ENCODE measurements at regions not wholly inside any gene's neighbourhood (a gene's known extent, or its start where the extent isn't known, plus 50 kb on each side); places are given as distances from the start of the nearest gene placed in this dataset.
A peak's percentile ranks its signal among the peaks of the same experiment; 100 is the strongest.

- DNase-seq: no peak
These were observed 135.1 kb upstream of the MYLIP start for GRCh38 chr6:15993716-15994228.

DNA sequence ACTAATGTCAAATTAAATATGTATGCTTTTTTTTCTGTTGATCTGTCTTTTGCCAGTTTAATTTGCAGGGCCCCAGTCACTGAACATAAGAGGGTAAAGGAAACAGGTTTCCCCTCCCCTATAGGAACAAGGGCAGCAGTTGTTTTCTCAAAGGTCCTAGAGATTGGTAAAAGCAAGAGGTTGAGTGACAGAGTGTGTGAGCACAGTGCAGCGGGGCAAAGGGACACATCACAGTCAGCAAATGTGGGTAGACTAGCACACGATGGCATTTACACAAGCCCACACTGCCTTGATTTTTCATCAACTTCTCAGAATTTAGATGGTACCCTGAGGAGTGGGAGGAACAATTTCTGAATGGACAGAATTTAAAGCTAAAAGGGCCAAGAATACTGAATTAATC, 138.7 kb upstream of the MYLIP start:
- DNase-seq: no peak

DNA sequence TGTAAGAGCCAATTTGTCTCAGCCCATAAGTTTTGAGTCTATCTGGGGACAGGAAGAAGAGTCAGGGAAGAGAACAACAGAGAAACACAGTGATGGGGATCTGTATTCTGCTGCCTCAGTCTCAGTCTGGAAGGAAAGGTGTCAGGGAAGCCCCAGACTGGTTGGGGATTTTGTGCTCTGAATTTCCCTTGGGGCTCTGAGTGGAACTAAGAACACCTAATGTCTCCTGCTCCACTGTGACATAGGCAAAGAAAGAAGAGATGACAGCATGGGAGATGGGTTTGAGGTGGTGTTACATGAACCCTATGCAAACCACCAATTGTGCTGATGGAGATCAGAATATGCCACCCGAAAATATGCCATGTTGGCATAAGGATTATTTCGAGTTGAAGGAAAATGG, 139.5 kb upstream of the MYLIP start:
- DNase-seq: no peak

DNA sequence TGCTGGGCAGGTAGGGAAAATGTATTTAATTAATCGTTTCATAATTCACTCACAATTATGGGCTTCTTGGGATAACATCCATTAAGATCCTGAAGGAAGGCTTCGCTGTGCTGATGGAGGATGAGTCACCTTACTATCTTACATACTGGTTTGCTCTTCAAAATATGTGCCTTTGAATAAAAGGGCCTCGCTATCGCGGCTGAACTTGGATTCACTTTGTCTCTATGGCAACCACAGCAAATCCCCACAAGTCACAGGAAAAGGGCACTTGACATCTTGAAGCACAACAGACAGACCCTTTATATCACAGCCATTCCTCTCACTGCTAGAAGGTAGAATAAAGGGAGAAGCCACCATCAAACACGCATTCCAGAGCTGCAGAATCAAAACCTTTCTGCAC, 141.3 kb upstream of the MYLIP start:
- DNase-seq: peak; percentile 35

- no peak for DNase-seq
These were observed 142.8 kb upstream of the MYLIP start for GRCh38 chr6:15986027-15986629.

GRCh38 chr6:15985379-15985959, 143.4 kb upstream of the MYLIP start:
- DNase-seq: no peak

DNA sequence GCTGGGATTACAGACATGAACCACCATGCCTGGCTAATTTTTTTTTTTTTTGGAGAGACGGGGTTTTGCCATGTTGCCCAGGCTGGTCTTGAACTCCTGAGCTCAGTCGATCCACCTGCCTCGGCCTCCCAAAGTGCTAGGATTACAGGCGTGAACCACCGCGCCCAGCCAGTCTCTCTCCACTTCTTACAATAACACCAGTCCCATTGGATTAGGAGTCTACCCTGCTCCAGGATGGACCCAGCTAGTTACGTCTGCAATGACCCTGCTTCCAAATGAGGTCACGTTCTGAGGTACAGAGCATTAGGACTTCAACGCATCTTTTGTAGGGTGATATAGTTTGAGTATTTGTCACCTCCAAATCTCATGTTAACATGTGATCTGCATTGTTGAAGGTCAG, 146.9 kb upstream of the MYLIP start:
- DNase-seq: no peak

GRCh38 chr6:15980801-15981200, 148.1 kb upstream of the MYLIP start:
- DNase-seq: no peak

GRCh38 chr6:15978426-15978825, 150.5 kb upstream of the MYLIP start:
- no peak for DNase-seq

DNA sequence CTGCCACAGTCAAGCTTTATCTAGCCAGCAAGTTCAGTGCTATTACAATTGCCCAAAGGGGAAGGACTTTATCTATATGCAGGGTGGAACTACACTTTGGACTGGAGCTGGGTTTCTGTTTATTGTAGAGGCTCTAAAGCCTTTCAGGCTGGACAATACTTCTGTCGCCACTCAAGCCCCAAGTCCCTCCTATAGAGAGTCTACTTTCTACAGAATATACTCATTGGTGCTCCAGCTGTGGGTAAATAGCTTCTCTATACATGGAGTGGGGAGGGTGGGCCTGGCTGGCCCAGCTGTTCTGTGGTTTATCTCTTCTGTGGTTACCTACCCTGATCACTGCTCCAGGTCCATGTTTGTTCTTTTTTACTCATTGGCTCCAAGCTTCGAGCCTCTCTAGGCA, 151.8 kb upstream of the MYLIP start:
- no peak for DNase-seq

- DNase-seq: no peak
These were observed 154.1 kb upstream of the MYLIP start for GRCh38 chr6:15974817-15975216.

DNA sequence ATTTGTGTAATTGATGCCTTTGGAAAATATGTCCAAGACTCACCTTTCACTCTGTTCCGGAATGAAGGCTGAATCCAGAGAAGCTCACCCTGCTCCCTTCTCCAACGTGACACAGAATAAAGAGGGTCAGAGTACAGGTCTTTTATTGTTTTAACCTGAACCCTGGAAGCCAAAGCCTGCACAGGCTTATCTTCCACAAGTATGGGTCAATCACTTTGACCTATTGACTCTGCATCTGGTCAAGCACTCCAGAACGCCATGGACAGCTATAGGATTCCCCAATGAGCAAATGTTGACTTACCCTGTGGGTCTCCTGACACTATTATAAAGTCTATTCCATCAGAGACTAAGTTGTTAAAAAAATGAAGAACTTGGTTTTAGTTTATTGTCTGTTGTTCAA, 158.4 kb upstream of the MYLIP start:
- DNase-seq: no peak

- peak; percentile 22 for DNase-seq
These were observed 159.6 kb upstream of the MYLIP start for GRCh38 chr6:15969236-15969778.

DNA sequence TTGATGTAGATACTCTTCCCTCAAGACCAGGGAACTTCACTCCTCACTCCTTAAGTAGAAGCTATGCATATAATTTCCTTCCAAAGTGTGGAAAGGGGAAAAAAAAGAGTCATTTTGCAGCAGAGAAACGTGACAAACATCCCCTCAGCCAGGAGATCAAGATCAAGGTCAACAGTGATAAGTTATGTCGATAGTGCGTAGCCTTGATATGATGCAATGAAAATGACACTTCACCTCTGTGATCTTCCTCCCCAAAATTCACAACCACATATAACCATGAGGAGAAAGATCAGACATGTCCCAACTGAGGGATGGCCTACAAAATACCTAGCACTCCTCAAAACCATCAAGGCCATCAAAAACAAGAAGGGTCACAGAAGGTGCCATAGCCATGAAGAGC, 160.4 kb upstream of the MYLIP start:
- DNase-seq: no peak

DNA sequence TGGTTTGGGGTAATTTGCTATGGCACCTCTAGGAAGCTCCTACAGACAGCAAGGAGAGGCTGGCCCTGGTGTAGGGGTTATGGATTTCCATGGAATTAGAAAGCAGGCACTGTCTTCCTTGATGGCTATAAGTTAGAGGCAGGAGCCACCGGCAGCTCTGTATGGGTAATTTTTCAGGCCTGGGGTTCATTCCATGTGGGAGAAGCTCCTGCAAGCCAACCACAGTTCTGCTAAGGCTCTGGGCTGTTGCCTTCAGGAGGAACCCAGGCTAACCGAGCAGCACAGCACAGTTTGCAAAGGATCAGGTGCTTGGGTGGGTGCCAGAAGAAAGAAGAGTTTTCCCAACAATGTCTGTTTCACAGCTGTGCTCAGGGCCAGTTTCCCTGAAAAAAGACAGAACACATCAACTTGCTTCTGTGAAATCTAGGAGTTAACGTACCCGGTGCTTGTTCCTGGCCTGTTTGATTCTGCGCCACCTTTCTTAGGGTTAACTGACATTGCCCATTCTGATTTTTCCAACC, 162.8 kb upstream of the MYLIP start:
- no peak for DNase-seq

DNA sequence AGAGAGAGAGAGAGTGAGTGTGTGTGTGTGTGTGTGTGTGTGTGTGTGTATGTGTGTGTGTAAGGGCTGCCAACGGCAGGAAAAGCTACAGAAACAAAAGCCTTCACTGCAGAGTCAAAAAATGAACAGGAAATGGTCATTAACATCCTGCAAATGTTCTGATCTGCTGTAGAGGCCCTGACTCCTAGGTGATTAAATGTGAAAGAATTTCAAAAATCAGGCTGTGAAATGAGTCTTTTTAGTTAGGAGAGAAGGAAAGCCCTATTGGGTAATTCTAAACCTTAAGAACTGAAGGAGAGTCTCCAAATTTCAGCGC, 166.5 kb upstream of the MYLIP start:
- peak; percentile 95 for DNase-seq

- DNase-seq: no peak
These were observed 167.0 kb upstream of the MYLIP start for GRCh38 chr6:15961635-15962448.

GRCh38 chr6:15960740-15961634, 167.9 kb upstream of the MYLIP start:
- no peak for DNase-seq

- no peak for DNase-seq
These were observed 171.2 kb upstream of the MYLIP start for GRCh38 chr6:15957655-15958169.

DNA sequence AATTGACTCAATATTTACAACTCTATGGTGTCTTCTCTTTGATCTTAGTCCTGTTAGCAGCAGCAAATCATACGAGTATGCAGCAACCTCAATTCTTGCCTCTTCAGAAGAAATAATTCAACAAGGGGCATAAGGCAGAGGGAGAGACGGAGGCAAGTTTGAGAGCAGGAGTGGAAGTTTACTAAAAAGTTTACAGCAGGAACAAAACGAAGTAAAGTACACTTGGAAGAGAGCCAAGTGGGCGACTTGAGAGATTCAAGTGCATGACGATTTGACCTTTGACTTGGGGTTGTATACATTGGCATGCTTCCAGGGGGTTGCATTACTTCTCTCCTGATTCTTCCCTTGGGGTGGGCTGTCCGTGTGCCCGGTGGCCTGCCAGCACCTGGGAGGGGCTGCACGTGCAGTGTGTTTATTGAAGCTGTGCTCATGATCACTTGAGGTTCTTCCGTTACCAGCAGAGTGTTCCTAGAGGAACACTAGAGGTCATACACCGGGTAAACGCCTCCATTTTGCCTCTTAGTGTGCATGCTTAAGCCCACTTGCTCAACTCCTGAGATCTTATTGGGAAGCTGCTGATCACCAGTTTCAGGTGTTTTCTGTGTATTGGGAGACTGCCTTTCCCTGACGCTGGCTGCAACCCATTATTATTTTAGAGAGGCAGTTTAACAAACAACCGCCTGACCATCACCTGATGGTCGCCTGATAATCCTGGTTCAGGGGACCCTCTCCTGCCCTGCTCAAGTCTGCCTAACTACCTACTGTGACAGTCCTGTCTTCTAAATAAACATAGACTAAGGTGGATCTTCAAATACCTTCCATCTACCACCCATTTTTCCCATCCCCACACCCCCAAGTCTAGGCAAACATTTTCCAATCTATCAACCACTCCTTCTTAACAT, 172.4 kb upstream of the MYLIP start:
- DNase-seq: no peak

- DNase-seq: no peak
These were observed 173.4 kb upstream of the MYLIP start for GRCh38 chr6:15955484-15955883.
